ENCODE measurements at regions not wholly inside any gene's neighbourhood (a gene's known extent, or its start where the extent isn't known, plus 50 kb on each side); places are given as distances from the start of the nearest gene placed in this dataset.

DNA sequence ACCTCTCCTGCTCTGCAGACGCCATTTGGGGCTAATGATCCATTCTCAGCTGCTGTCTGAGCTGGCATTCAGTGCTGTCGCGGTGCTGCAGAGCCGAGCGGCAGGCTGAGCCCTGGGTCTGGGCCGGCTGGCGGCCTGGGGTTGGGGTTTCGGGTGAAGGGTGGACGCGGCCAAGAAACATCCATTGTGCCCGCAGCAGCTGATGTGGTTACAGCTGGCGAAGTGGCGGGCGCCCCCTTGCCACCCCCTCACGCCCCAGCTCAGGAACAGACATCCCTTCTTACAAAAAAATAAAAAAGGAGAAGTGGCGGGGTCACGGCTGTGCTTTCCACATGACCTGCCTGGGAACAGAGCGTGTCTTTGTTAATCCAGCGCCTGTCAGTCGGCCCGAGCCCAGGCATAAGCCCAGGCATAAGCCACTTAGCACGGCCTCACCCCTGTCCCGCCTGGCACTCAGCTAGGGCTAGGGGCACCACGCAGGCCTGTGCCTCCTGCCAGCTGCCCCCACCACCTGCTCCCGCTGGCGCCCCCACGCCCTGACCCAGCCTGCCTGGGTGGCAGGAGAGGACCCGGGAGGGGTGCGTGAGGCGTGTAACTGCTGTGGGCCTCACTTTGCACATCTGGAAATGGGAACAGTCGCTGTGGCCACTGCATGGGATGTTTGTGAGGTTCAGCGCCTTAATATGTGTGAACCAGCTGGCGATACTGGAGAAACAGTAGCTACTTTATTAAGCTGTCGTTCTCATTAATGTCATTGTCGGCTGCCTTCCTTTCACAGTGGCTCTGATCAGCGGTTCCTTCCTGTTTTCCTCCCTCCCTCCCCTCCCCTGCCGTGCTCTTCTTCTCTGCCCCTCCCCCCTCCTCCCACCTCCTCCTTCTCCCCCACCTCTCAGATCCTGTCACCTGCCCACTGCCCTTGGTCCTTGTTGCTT, 197.7 kb upstream of the CIBAR2 start:
- Mint-ChIP-seq H3K4me1 (ENCODE audit: low read depth) (peaks cover 12% of the 10 kb centered on the region), H3K4me3 (no peak overlapping the region), H3K27me3 (ENCODE audit: insufficient read depth) (peaks cover 4% of the 10 kb centered on the region), H3K9me3 (no peaks in the 10 kb centered on the region), H3K36me3 (ENCODE audit: low read depth) (no peaks in the 10 kb centered on the region), H3K27ac (no peak overlapping the region)
- TF ChIP-seq, protein P1, sequence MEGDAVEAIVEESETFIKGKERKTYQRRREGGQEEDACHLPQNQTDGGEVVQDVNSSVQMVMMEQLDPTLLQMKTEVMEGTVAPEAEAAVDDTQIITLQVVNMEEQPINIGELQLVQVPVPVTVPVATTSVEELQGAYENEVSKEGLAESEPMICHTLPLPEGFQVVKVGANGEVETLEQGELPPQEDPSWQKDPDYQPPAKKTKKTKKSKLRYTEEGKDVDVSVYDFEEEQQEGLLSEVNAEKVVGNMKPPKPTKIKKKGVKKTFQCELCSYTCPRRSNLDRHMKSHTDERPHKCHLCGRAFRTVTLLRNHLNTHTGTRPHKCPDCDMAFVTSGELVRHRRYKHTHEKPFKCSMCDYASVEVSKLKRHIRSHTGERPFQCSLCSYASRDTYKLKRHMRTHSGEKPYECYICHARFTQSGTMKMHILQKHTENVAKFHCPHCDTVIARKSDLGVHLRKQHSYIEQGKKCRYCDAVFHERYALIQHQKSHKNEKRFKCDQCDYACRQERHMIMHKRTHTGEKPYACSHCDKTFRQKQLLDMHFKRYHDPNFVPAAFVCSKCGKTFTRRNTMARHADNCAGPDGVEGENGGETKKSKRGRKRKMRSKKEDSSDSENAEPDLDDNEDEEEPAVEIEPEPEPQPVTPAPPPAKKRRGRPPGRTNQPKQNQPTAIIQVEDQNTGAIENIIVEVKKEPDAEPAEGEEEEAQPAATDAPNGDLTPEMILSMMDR (IDR thresholded peaks at IDR 0.05) = no peak
- DNase-seq = no peak

DNA sequence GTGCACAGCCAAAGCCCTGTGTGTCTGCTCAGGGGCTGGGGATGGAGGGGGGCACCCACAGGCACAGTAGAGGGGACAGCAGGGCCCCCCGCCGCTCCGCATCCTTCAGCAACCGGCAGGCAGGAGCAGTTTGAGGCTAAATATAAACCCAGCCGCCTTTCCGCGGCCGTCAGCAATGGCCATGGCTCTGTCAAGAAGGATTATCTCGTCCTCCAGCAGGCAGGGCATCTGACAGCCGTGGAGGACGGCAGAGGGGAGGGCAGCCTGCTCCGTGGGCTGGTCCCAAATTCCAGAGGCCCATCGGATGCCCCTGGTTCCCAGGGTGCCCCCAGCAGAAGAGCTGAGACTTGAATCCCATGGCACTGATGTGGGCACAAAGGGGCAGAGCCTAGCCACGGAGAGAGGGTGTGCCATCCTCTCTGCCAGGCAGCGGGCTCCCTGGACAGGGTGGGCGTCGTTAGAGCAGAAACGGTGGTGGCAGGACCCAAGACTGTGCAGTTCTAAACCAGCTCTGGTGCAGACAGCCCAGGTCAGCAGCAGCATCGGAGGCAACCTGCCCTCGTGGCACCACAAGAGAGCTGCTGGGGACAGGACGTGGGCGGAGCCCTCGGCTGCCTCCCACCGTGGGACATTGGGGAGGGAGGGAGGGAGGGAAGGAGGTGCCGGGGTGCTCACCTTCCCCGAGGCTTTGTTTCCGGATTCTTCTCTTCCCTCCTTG, 198.8 kb upstream of the CIBAR2 start:
- no peaks in the 10 kb centered on the region for H3K9me3 Mint-ChIP-seq
- H3K27ac Mint-ChIP-seq = no peak overlapping the region
- H3K4me1 Mint-ChIP-seq (ENCODE audit: low read depth) = peaks cover 7% of the 10 kb centered on the region
- no peaks in the 10 kb centered on the region; the same call in none of the 2 replicates for H3K27me3 Mint-ChIP-seq (ENCODE audit: insufficient read depth)
- no peak for DNase-seq
- TF ChIP-seq, protein P1 (IDR thresholded peaks at IDR 0.05) = no peak
- H3K36me3 Mint-ChIP-seq (ENCODE audit: low read depth) = no peaks in the 10 kb centered on the region
- H3K4me3 Mint-ChIP-seq = no peak overlapping the region

DNA sequence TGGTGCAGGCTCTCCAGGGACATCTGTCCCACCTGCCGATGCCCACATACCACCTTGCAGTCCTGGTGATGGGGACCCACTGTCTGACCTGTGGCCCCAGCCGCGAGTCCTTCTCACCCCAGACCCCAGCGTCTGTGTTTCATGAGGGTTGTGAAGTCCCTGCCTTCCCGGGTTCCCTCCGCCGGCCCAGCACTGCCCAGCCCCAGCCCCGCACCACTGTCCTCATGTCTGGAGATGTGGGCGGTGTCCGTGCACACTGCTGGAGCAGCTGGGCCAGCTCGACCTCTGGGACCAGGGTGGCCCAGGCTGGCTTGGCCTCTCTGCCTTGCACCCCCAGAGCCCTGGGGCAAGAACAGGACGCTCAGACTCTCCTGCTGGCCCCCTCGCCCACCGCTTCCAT, 199.5 kb upstream of the CIBAR2 start:
- H3K27me3 Mint-ChIP-seq (ENCODE audit: insufficient read depth) = no peaks in the 10 kb centered on the region; the same call in none of the 2 replicates

DNA sequence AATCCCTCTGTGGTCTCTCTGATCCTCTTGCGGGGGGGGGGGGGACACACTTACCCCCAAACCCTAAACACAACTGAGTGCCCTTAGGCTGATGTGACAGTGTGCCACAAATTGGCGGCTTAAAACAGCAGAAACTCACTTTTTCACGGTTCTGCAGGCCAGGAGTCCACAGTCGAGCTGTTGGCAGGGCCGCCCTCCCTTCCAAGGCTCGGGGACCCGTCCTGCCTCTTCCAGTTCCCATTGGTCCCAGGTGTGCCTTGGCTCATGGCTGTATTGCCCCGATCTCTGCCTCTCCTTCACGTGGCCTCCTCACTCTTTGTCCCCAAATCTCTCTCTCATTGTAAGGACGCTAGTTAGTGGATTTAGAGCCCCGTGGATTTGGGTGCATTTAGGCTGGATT, 199.9 kb upstream of the CIBAR2 start:
- peaks cover 5% of the 10 kb centered on the region for H3K4me1 Mint-ChIP-seq (ENCODE audit: low read depth)
- H3K36me3 Mint-ChIP-seq (ENCODE audit: low read depth) = no peaks in the 10 kb centered on the region
- no peak overlapping the region for H3K4me3 Mint-ChIP-seq
- no peaks in the 10 kb centered on the region for H3K9me3 Mint-ChIP-seq
- no peak overlapping the region for H3K27ac Mint-ChIP-seq
- DNase-seq = no peak
- no peaks in the 10 kb centered on the region; the same call in none of the 2 replicates for H3K27me3 Mint-ChIP-seq (ENCODE audit: insufficient read depth)
- TF ChIP-seq, protein P1 (IDR thresholded peaks at IDR 0.05) = no peak

More for the DNA sequence above, 199.5 kb upstream of the CIBAR2 start:
- no peak overlapping the region for H3K27ac Mint-ChIP-seq
- no peak for DNase-seq
- H3K36me3 Mint-ChIP-seq (ENCODE audit: low read depth) = no peaks in the 10 kb centered on the region
- H3K9me3 Mint-ChIP-seq = no peaks in the 10 kb centered on the region
- H3K4me3 Mint-ChIP-seq = no peak overlapping the region
- TF ChIP-seq, protein P1 (IDR thresholded peaks at IDR 0.05) = no peak
- peaks cover 5% of the 10 kb centered on the region for H3K4me1 Mint-ChIP-seq (ENCODE audit: low read depth)

DNA sequence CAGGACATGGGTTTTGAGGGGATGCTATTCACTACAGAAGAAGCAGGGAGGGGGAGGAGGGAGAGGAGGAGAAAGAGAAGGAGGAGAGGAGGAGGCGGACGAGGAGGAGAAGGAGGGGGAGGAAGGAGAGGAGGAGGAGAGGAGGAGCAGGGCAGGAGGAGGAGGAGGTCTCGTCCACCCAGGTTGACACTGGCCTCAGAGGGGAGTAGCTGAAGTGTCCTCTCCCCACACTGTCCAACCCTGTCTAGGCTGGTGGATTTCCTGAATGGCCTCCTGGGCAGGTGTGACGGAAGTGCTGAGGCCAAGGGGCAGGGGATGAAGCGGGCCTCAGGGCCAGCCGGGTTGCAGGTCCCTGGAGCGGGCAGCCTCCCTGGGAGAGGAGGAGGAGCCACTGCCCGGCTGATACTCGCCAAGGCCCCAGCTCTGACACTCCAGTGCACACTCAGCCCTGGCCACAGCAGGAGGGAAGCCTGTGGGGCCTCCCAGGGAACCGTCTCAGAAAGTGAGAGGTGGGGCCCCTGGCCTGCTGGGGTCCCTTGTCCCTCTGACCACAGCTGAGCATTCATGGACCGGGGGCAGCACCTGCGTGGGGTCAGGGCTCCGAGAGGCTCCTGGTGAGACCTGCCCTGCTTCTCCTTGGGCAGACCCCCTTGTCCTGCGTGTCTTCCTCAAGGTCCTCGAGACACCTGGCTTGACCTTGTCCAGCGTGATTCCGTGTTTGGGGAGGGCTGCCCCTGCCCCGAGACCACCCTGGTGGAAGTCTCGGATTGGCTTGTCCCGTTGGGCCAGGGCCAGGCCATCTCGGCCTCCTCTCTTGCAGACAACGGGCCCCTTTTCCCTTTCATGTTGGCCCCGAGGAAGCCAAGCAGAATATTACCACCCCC, 200.6 kb upstream of the CIBAR2 start:
- TF ChIP-seq, protein P1 (IDR thresholded peaks at IDR 0.05) = no peak
- Mint-ChIP-seq H3K27me3 (ENCODE audit: insufficient read depth) (no peaks in the 10 kb centered on the region; the same call in none of the 2 replicates), H3K4me1 (ENCODE audit: low read depth) (peaks cover 5% of the 10 kb centered on the region), H3K4me3 (no peak overlapping the region), H3K36me3 (ENCODE audit: low read depth) (no peaks in the 10 kb centered on the region), H3K27ac (no peak overlapping the region), H3K9me3 (no peaks in the 10 kb centered on the region)
- DNase-seq = no peak
